IMR-90 (cell line): ENCODE measurements at regions not wholly inside any gene's neighbourhood (a gene's known extent, or its start where the extent isn't known, plus 50 kb on each side); places are given as distances from the start of the nearest gene placed in this dataset.

Experiments used
- ATAC-seq: fragments of 200-7000 bp; cut with Tn5 transposase; 2 replicates; pipeline ENCODE4 v1.9.1; 2020; ENCODE audit warnings: low read depth, mild to moderate bottlenecking, moderate library complexity
- BruUV-seq: library from RNA; stranded (reverse); fragments of 400-500 nt; replicated peaks from 2 replicates; lab custom pipeline; 2021; lab: Mats Ljungman, UMichigan
- CTCF ChIA-PET: fragments of 300-600 bp; formaldehyde crosslinking; extraction: SDS; loops from one replicate; lab custom pipeline; 2021; ENCODE audit warnings: antibody characterized with exemption; lab: Yijun Ruan, JAX
- POLR2A ChIA-PET: fragments of 300-600 bp; sonication (Branson Sonifier 250); formaldehyde crosslinking; loops from one replicate; lab custom pipeline; 2022; ENCODE audit warnings: antibody characterized with exemption; ENCODE audit not compliant: unreplicated experiment; lab: Charles Lee
- DNase-seq: peaks from one replicate; pipeline ENCODE4 v3.0.0; 2013
- H2AFZ ChIP-seq: replicated peaks from 2 replicates; pipeline ENCODE3; 2013; ENCODE audit warnings: low read length, mild to moderate bottlenecking; ENCODE audit not compliant: poor library complexity
- H2AK5ac ChIP-seq: 2 replicates; pipeline ENCODE4 v1.6.1; 2013; ENCODE audit warnings: low read depth, low read length, inconsistent platforms
- H2AK9ac ChIP-seq: replicated peaks from 2 replicates; pipeline ENCODE3; 2013; ENCODE audit warnings: mild to moderate bottlenecking, low read depth, low read length, moderate library complexity; ENCODE audit not compliant: poor library complexity
- H2BK120ac ChIP-seq: 2 replicates; pipeline ENCODE4 v1.6.1; 2013; ENCODE audit warnings: low read depth, low read length, inconsistent platforms
- H2BK15ac ChIP-seq: 3 replicates; pipeline ENCODE4 v1.6.1; 2013; ENCODE audit warnings: low read depth, low read length, inconsistent platforms
- H2BK20ac ChIP-seq: 2 replicates; pipeline ENCODE4 v1.6.1; 2013; ENCODE audit warnings: low read depth, mild to moderate bottlenecking, inconsistent platforms, low read length, moderate library complexity
- H2BK5ac ChIP-seq: 2 replicates; pipeline ENCODE4 v1.6.1; 2013; ENCODE audit warnings: mild to moderate bottlenecking, low read depth, low read length, inconsistent platforms; ENCODE audit not compliant: poor library complexity, severe bottlenecking
- H3K14ac ChIP-seq: replicated peaks from 2 replicates; pipeline ENCODE4 v1.6.1; 2013; ENCODE audit warnings: low read depth, low read length, inconsistent platforms
- H3K18ac ChIP-seq: 2 replicates; pipeline ENCODE4 v1.6.1; 2013; ENCODE audit warnings: low read depth, low read length, control low read depth
- H3K23ac ChIP-seq: 2 replicates; pipeline ENCODE4 v1.6.1; 2013; ENCODE audit warnings: low read depth, low read length, inconsistent platforms
- H3K27ac ChIP-seq: 2 replicates; pipeline ENCODE4 v1.5.1; 2013; ENCODE audit warnings: mild to moderate bottlenecking, control low read depth, low read length; ENCODE audit not compliant: insufficient read depth
- H3K27me3 ChIP-seq: 2 replicates; pipeline ENCODE4 v1.6.1; 2013; ENCODE audit warnings: low read length; ENCODE audit not compliant: control insufficient read depth, insufficient read depth
- H3K36me3 ChIP-seq: 2 replicates; pipeline ENCODE4 v1.6.1; 2013; ENCODE audit warnings: low read length, mixed read lengths; ENCODE audit not compliant: control insufficient read depth, insufficient read depth
- H3K4ac ChIP-seq: 2 replicates; pipeline ENCODE4 v1.6.1; 2013; ENCODE audit warnings: low read depth, low read length, inconsistent platforms
- H3K4me1 ChIP-seq: 2 replicates; pipeline ENCODE4 v1.6.1; 2013; ENCODE audit warnings: low read length, mixed read lengths; ENCODE audit not compliant: control insufficient read depth, insufficient read depth
- H3K4me2 ChIP-seq: 2 replicates; pipeline ENCODE4 v1.6.1; 2013; ENCODE audit warnings: low read depth, mild to moderate bottlenecking, control low read depth, low read length, moderate library complexity
- H3K4me3 ChIP-seq: 2 replicates; pipeline ENCODE4 v1.5.1; 2013; ENCODE audit warnings: low read depth, mild to moderate bottlenecking, control low read depth, low read length, moderate library complexity; ENCODE audit not compliant: insufficient read depth
- H3K56ac ChIP-seq: 2 replicates; pipeline ENCODE4 v1.6.1; 2013; ENCODE audit warnings: low read length, inconsistent platforms; ENCODE audit not compliant: insufficient read depth; ENCODE audit errors: extremely low read depth
- H3K79me1 ChIP-seq, 2 experiments: 2 replicates each; pipeline ENCODE4 v1.6.1; 2013; ENCODE audit warnings: low read length in 2 of 2, inconsistent platforms in 1 of 2, low read depth in 1 of 2
- H3K9ac ChIP-seq: 2 replicates; pipeline ENCODE4 v1.6.1; 2013; ENCODE audit warnings: low read depth, low read length, control low read depth
- H3K9me1 ChIP-seq: 2 replicates; pipeline ENCODE4 v1.6.1; 2013; ENCODE audit warnings: low read length, inconsistent platforms; ENCODE audit not compliant: insufficient read depth
- H3K9me3 ChIP-seq: 2 replicates; pipeline ENCODE4 v1.6.1; 2013; ENCODE audit warnings: low read length; ENCODE audit not compliant: control insufficient read depth, insufficient read depth
- H4K20me1 ChIP-seq: 2 replicates; pipeline ENCODE4 v1.6.1; 2013; ENCODE audit warnings: low read length, inconsistent platforms; ENCODE audit not compliant: insufficient read depth
- H4K5ac ChIP-seq: 2 replicates; pipeline ENCODE4 v1.6.1; 2013; ENCODE audit warnings: mild to moderate bottlenecking, low read depth, low read length, control low read depth
- H4K8ac ChIP-seq, 2 experiments: 2 replicates each; pipeline ENCODE4 v1.6.1; 2013; ENCODE audit warnings: low read depth in 2 of 2, low read length in 2 of 2, control low read depth in 1 of 2, inconsistent platforms in 1 of 2
- H4K91ac ChIP-seq: 2 replicates; pipeline ENCODE4 v1.6.1; 2013; ENCODE audit warnings: low read depth, low read length, inconsistent platforms; ENCODE audit not compliant: insufficient read depth
- CHD1 ChIP-seq: IDR thresholded peaks from 2 replicates; pipeline ENCODE4 v1.6.1; 2012; ENCODE audit warnings: low read depth, low read length, improper control_type of control experiment
- MAFK ChIP-seq: IDR thresholded peaks from 2 replicates; pipeline ENCODE4 v1.6.1; 2012; ENCODE audit warnings: low read depth, low read length, improper control_type of control experiment
- MXI1 ChIP-seq: IDR thresholded peaks from 2 replicates; pipeline ENCODE4 v1.6.1; 2012; ENCODE audit warnings: low read depth, mild to moderate bottlenecking, low read length, moderate library complexity, borderline replicate concordance
- RAD21 ChIP-seq: IDR thresholded peaks from 2 replicates; pipeline ENCODE4 v1.6.1; 2012; ENCODE audit warnings: low read length, improper control_type of control experiment
- WGBS, 2 experiments: methylation state at CpG; one replicate each; pipeline versions ENCODE4 v1.1.5 to v1.1.7; 2013; ENCODE audit warnings: missing lambda C conversion rate in 2 of 2; ENCODE audit not compliant: insufficient read length in 1 of 2; ENCODE audit errors: extremely low coverage in 2 of 2; 5-methylcytosine and 5-hydroxymethylcytosine counted together
- dilution Hi-C: fragments of 300-500 bp; cut with HindIII; formaldehyde crosslinking; loops from one replicate; pipeline ENCODE4 v1.14.3; 2018; ENCODE audit warnings: low sequenced_read_pairs; ENCODE audit not compliant: unreplicated experiment
- in situ Hi-C: fragments of 300-500 bp; cut with MboI; formaldehyde crosslinking; loops from 3 replicates; pipeline ENCODE4 v1.14.3; 2019; ENCODE audit warnings: low sequenced_read_pairs, inconsistent platforms, mixed read lengths
- intact Hi-C: fragments of 100-400 bp; cut with micrococcal nuclease; formaldehyde crosslinking; loops from 2 replicates; pipeline ENCODE4 v1.10.0; 2022

DNA sequence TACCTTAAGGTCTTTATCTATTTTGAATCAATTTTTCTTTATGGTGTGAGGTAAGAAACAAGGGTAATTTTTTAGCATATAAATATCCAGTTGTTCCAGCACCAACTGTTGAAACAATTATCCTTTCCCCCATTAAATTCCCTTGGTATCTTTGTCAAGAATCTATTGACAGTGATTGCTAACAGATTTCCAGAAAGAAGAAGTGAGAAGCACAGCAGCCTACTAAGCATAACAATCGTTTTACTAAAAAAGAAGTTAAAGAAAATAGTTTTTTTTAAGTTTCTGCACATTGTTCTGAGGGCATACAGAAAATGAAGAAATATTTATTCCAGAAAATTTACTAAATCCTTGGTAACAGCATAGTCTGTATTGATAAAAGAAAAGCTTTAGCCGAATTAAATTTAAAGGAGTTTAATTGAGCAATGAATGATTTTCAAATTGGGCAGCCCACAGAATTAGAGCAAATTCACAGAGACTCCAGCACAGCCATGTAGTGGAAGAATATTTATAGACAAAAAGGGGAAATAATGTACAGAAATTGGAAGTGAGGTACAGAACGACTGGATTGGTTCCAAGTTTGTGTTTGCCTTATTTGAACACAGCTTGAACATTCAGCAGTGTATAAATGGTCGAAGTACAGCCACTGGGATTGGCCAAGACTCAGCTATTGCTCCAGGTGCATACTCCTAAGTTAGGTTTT lies 97.9 kb upstream of the UST start:
- TF ChIP-seq MAFK, result no peak
- TF ChIP-seq CHD1, result no peak
- no peak for TF ChIP-seq MXI1
- TF ChIP-seq RAD21, result no peak
- H2BK120ac ChIP-seq, result no peak overlapping the region
- H3K27me3 ChIP-seq, result no peaks in the 10 kb centered on the region; the same call in 1 of the 2 replicates
- DNase-seq, result no peak
- in situ Hi-C loops, result no loop called here
- H2AK5ac ChIP-seq, result no peak overlapping the region
- H2AK9ac ChIP-seq, result no peak overlapping the region
- H3K23ac ChIP-seq, result no peak overlapping the region
- peaks cover 14% of the 10 kb centered on the region for H3K9me3 ChIP-seq
- no peak overlapping the region for H3K56ac ChIP-seq
- no peak overlapping the region for H3K4me2 ChIP-seq
- H4K8ac ChIP-seq, result no peak overlapping the region
- ChIA-PET CTCF (no interaction called here), POLR2A (no interaction called here)
- no peaks in the 10 kb centered on the region for H4K20me1 ChIP-seq
- no peak overlapping the region for H3K18ac ChIP-seq
- H3K14ac ChIP-seq, result no peak overlapping the region
- no peak overlapping the region for H4K5ac ChIP-seq
- 43% methylated on average over 1 of the region's 4 CpGs; no CpG with 5 or more reads in 1 of the 2 experiments for WGBS, 2 experiments
- H3K9ac ChIP-seq, result no peak overlapping the region
- H3K4me1 ChIP-seq, result no peaks in the 10 kb centered on the region
- H4K91ac ChIP-seq, result no peak overlapping the region
- H3K4ac ChIP-seq, result no peak overlapping the region
- H3K9me1 ChIP-seq, result no peaks in the 10 kb centered on the region
- H2BK5ac ChIP-seq, result no peak overlapping the region
- H3K27ac ChIP-seq, result no peak overlapping the region
- H2BK15ac ChIP-seq, result no peak overlapping the region
- H3K36me3 ChIP-seq, result no peaks in the 10 kb centered on the region
- no peak overlapping the region for H3K4me3 ChIP-seq
- dilution Hi-C loops, result no loop called here
- no peak for ATAC-seq
- intact Hi-C loops, result no loop called here
- BruUV-seq, result no TSS peak
- H2BK20ac ChIP-seq, result no peak overlapping the region
- no peaks in the 10 kb centered on the region for H3K79me1 ChIP-seq
- H2AFZ ChIP-seq, result no peak overlapping the region
